Astrocyte (in vitro differentiated cells and primary cell): ENCODE measurements at regions not wholly inside any gene's neighbourhood (a gene's known extent, or its start where the extent isn't known, plus 50 kb on each side); places are given as distances from the start of the nearest gene placed in this dataset.
"Not testable (repeated sequence)": the region's sequence is repeated elsewhere in the genome, so short reads cannot be mapped to it uniquely, and the experiment has no call there.

Experiments
- EZH2 ChIP-seq: IDR thresholded peaks from 2 replicates; pipeline ENCODE4 v1.6.1; 2012; ENCODE audit warnings: mild to moderate bottlenecking, low read length, inconsistent platforms; ENCODE audit not compliant: insufficient read depth
- TF ChIP-seq, protein P1 (sequence below): IDR thresholded peaks from 2 replicates; pipeline ENCODE4 v1.5.1; 2011; ENCODE audit warnings: low read depth, mild to moderate bottlenecking, inconsistent platforms, low read length, moderate library complexity; ENCODE audit not compliant: insufficient read depth

DNA sequence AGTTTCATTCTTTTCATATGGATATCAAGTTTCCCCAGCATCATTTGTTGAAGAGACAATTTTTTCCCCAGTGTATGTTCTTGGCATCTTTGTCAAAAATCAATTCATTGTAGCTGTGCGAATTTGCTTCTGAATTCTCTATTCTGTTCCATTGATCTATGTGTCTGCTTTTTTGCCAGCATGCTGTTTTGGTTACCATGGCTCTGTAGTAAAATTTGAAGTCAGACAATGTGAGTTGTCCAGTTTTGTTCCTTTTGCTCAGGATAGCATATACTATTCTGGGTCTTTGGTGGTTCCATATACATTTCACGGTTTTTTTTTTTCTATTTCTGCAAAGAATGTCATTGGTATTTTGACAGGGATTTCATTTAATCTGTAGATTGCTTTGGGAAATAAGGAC, 95.6 kb downstream of the PABPC5 start:
- TF ChIP-seq, protein P1, sequence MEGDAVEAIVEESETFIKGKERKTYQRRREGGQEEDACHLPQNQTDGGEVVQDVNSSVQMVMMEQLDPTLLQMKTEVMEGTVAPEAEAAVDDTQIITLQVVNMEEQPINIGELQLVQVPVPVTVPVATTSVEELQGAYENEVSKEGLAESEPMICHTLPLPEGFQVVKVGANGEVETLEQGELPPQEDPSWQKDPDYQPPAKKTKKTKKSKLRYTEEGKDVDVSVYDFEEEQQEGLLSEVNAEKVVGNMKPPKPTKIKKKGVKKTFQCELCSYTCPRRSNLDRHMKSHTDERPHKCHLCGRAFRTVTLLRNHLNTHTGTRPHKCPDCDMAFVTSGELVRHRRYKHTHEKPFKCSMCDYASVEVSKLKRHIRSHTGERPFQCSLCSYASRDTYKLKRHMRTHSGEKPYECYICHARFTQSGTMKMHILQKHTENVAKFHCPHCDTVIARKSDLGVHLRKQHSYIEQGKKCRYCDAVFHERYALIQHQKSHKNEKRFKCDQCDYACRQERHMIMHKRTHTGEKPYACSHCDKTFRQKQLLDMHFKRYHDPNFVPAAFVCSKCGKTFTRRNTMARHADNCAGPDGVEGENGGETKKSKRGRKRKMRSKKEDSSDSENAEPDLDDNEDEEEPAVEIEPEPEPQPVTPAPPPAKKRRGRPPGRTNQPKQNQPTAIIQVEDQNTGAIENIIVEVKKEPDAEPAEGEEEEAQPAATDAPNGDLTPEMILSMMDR, result not testable (repeated sequence)
- TF ChIP-seq EZH2, result not testable (repeated sequence)
